Right lung (tissue), 2 donors: ENCODE measurements at regions not wholly inside any gene's neighbourhood (a gene's known extent, or its start where the extent isn't known, plus 50 kb on each side); places are given as distances from the start of the nearest gene placed in this dataset.
"Not testable (repeated sequence)": the region's sequence is repeated elsewhere in the genome, so short reads cannot be mapped to it uniquely, and the experiment has no call there.

Source experiments
- DNase-seq, 2 donors: peaks; one replicate each; pipeline ENCODE4 v3.0.0-alpha.2; 2013

- no peak for DNase-seq
These were observed 60.3 kb downstream of the CHRD start for GRCh38 chr3:184440151-184440550.

GRCh38 chr3:184441202-184441900, 61.5 kb downstream of the CHRD start:
- no peak for DNase-seq

GRCh38 chr3:184443364-184443763, 63.5 kb downstream of the CHRD start:
- no peak for DNase-seq

- DNase-seq = no peak
These were observed 64.0 kb downstream of the CHRD start for GRCh38 chr3:184443831-184444230.

GRCh38 chr3:184448321-184449160, 68.7 kb downstream of the CHRD start:
- DNase-seq = no peak

- DNase-seq = no peak
These were observed 69.3 kb downstream of the CHRD start for GRCh38 chr3:184449161-184449515.

GRCh38 chr3:184450547-184450946, 70.7 kb downstream of the CHRD start:
- DNase-seq = no peak

- no peak for DNase-seq
These were observed 73.4 kb downstream of the CHRD start for GRCh38 chr3:184453296-184453695.

- DNase-seq = no peak
These were observed 76.1 kb downstream of the CHRD start for GRCh38 chr3:184455991-184456390.

- DNase-seq = no peak
These were observed 76.6 kb downstream of the CHRD start for GRCh38 chr3:184456476-184456875.

- DNase-seq = no peak
These were observed 77.5 kb downstream of the CHRD start for GRCh38 chr3:184457329-184457728.

GRCh38 chr3:184457784-184458377, 78.0 kb downstream of the CHRD start:
- not testable (repeated sequence) for DNase-seq

- DNase-seq = no peak
These were observed 79.5 kb downstream of the CHRD start for GRCh38 chr3:184459355-184459754.

- no peak for DNase-seq
These were observed 80.4 kb downstream of the CHRD start for GRCh38 chr3:184460276-184460675.

- DNase-seq = no peak
These were observed 81.4 kb downstream of the CHRD start for GRCh38 chr3:184461219-184461618.

GRCh38 chr3:184465883-184466412, 86.1 kb downstream of the CHRD start:
- no peak for DNase-seq

GRCh38 chr3:184466413-184466960, 86.6 kb downstream of the CHRD start:
- no peak for DNase-seq

- no peak for DNase-seq
These were observed 87.3 kb downstream of the CHRD start for GRCh38 chr3:184467171-184467570.

- DNase-seq = no peak
These were observed 90.7 kb downstream of the CHRD start for GRCh38 chr3:184470551-184470950.

GRCh38 chr3:184471439-184471838, 90.1 kb upstream of the EPHB3 start:
- no peak for DNase-seq

GRCh38 chr3:184472723-184473428, 88.7 kb upstream of the EPHB3 start:
- DNase-seq = peak; percentile 34 to 40

- DNase-seq = no peak
These were observed 86.7 kb upstream of the EPHB3 start for GRCh38 chr3:184474897-184475296.
